ENCODE measurements at regions not wholly inside any gene's neighbourhood (a gene's known extent, or its start where the extent isn't known, plus 50 kb on each side); places are given as distances from the start of the nearest gene placed in this dataset.
"Not testable (repeated sequence)": the region's sequence is repeated elsewhere in the genome, so short reads cannot be mapped to it uniquely, and the experiment has no call there.

DNA sequence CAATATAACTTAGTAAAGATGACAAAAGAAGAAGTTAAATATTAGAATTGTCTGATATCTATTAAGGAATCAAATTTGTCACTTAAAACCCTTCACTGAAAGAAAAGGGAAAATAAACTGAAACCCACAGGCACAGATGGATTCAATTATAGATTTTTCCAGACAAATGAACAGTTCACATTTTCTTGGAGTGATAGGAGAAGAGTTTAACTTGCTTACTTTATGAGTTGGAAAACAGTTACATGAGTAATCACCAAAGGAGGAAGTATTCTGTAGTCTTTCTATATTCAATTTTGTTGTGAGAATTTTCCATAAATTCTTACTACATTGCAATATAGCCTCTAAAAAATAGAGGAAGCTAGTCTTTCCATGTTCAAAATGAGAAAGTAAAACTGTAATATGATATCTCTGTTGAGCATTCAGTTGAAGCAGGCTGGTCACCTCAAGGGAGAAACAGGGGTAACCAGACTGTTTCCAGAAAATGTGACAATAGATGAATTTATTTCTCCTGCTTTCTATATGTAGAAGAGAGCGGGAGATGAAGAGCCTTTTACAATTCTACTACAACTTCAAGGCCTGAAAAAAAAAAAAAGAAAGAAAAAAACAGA, 330.3 kb upstream of the EPHA5 start:
- DNase-seq (ENCODE audit: extremely low read depth, low read depth): no peak

DNA sequence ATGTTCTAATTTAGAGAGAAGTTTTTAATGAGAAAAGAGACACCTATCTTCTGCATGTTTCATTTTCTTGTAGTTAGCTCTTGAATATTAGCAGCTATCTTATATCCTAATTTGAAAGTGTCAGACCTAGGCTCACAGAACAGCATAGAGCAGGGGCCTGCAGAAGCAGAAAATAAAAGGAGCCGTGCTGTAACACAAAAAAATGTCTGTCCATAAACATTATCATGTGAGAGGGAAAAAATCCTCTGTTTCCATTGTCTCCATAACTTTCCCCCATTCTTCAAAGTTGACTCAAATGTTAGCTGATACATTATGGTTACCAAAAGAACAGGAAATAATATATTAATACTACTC, 329.2 kb upstream of the EPHA5 start:
- DNase-seq (ENCODE audit: extremely low read depth, low read depth): no peak

DNA sequence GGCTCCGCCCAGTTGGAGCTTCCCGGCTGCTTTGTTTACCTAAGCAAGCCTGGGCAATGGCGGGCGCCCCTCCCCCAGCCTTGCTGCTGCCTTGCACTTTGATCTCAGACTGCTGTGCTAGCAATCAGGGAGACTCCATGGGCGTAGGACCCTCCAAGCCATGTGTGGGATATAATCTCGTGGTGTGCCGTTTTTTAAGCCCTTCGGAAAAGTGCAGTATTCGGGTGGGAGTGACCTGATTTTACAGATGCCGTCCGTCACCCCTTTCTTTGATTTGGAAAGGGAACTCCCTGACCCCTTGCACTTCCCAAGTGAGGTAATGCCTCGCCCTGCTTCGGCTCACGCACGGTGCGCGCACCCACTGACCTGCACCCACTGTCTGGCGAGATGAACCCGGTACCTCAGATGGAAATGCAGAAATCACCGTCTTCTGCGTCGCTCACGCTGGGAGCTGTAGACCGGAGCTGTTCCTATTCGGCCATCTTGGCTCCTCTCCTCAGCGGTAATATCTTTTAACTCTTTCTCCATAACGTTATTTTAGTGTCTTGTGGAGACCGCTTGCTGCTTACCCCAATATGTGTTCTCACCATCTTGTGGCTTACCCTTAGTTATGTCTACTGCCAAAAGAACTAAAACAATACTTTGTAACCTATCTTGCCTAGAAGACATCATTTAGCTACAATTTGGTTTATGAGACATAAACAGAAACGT, 328.7 kb upstream of the EPHA5 start:
- not testable (repeated sequence) for DNase-seq (ENCODE audit: extremely low read depth, low read depth)

DNA sequence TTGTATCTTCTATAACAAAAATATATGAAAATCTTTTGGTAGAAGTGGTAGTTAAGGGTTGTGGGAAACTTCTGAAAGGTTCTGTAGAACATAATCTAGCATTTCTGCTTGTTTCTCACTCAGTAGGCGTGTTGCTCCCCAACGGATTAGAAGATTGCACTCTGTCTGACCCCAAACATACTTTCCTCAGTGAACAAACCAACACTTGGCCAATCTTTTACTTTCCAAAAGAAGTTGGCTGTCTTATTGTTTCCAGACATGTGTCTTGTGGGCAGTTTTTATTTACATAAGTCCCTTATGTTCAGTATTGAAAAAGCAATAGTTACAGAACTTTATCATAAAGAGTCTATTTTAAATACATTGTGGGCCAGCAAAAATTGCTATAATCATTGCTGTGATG, 312.8 kb upstream of the EPHA5 start:
- DNase-seq (ENCODE audit: extremely low read depth, low read depth): no peak

DNA sequence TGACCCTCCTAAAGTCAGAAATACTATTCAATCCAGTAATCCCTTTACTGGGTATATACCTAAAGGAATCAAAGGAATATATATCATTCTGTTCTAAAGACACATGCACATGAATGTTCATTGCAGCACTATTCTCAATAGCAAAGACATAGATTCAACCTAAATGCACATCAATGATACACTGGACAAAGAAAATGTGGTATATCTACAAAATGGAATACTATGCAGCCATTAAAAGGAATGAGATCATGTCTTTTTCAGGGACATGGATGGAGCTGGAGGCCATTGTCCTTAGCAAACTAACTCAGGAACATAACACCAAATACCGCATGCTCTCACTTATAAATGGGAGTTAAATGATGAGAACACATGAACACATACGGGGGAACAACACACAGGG, 306.0 kb upstream of the EPHA5 start:
- DNase-seq (ENCODE audit: extremely low read depth, low read depth): no peak

DNA sequence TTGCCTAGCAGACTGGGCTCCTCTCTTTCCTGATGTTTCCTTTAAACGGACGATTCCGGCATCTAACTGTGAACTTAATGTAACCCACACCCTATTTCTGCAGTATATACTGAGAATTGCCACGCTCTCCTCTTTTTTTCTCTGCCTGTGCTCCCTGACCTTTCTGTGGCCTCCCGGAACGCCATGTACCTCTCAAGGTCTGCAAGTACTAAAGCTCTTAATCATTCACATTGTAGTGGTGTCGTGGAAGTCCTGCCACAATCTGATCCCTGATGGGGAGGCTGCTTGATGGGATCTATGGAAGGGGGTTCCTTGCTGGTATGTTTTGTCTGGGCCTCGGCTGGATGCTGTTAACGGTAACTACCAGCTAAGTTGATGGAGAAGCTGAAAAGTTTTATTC, 302.9 kb upstream of the EPHA5 start:
- no peak for DNase-seq (ENCODE audit: extremely low read depth, low read depth)

DNA sequence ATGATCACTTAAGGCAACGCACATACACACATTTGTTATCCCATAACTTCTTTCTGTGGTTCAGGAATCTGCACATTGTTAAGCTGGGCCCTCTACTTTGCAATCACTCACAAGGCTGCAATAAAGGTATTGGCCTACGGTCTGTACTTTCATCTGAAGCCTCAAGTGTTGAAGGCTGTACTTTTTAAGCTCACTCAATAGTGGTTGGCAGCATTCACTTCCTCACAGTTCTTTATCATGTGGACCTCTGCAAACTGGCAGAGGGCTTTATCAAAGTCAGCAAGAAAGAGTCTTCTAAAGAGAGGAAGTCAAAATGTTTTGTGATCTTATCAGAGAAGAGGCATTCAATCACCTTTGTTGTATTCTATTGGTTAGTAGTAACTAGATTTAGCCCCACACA, 301.4 kb upstream of the EPHA5 start:
- DNase-seq (ENCODE audit: extremely low read depth, low read depth): no peak

DNA sequence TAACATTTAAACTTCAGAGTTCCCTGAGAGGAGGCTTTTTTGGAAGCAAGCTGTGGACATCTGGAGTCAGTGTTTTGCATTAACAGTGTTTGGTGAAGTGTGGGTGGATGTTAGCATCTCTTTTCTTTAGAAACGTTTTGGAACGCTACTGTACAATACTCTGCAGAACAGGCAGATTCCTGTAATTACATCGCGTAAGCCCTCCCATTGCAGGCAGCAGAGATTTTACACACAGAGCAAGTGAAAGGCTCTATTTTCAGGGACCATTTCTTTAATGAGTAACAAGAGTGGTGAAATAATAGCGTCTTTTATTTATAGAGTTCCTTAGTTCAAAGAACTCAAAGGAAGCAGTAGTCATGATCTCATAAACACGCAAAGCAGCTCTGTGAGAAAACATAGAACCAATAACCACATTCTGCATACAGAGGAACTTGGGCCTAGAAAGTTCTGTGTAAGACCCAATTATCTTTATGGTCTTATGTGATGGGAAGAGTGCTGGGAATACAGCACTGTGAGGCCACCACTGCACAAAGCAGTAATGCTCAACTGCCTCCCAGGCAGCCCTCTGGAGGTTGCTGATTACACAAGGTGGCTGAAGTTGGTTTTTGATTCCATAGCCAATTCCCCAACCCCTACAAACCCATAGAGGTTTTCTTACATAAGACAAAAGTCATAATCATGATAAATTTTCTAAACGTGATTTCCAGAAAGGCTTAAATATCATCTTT, 298.7 kb upstream of the EPHA5 start:
- DNase-seq (ENCODE audit: extremely low read depth, low read depth): no peak

DNA sequence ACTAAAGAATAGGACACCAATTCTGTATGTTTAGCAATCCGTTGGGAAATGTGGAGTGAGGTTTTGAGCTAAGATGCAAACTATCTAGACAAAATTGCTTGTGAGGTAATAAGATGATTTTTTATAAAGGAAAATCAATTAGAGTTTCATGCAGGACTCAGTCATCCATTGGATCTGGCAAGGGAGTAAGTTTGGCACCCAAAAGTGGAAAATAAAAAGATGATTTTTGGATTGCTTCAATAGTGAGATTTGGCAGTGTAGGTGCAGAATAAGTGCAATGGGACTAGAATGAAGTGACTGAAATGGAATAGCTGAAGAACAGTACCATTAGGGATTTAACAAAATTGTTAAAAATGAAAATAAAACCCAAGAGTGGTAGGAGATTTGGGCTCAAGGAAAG, 290.5 kb upstream of the EPHA5 start:
- DNase-seq (ENCODE audit: extremely low read depth, low read depth): no peak

DNA sequence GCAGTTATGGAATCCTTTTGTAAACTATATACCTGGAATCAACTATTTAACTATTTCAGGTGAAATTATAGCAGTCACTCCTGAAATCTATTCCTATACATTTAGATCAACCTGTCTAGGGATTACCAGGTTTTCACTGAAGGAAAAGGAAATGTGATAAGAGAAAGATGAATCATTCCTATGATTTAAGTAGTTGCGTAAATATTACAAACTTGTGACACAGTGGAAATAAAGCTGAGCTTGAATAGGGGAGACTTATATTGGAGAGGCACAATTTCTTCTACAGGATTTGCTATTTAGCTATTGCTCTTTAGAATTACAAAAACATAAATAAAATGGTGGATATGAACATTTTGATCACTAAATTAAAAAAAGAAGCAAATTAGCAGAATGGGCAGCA, 284.1 kb upstream of the EPHA5 start:
- no peak for DNase-seq (ENCODE audit: extremely low read depth, low read depth)

DNA sequence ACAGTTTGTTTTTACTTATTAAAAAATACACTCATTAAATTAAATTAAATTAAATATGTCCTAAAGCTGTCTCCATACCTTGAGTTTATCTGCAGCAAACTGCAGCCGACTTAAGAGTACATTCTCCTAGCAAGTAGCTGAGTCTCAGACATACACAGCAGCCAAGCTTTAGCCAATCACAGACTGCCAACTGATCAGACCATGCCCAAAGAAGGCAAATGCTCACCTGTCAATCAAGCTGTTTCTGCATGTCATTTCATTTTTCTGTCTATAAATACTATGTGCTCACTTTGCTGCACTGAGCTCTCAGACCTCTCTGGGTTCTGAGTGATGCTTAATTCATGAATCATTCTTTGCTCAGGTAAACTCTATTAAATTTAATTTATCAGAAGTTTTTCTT, 280.9 kb upstream of the EPHA5 start:
- DNase-seq (ENCODE audit: extremely low read depth, low read depth): no peak

DNA sequence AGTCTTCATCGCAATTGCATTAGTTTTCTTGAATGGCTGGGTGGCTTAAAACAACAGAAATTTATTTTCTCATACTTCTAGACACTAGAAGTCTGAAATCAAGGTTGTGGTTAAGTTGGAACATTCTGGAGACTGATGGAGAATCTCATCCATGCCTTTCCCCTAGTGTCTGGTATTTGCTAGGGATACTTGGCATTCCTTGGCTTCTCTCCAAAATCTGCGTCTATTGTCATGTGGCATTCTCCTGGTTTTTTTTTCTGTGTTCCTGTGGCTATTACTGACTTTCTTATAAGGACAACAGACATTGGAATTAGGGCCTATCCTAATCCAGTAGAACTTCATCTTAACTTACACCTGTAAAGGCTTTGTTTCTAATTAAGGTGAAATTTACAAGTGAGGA, 272.8 kb upstream of the EPHA5 start:
- peak; percentile 51 for DNase-seq (ENCODE audit: extremely low read depth, low read depth)

DNA sequence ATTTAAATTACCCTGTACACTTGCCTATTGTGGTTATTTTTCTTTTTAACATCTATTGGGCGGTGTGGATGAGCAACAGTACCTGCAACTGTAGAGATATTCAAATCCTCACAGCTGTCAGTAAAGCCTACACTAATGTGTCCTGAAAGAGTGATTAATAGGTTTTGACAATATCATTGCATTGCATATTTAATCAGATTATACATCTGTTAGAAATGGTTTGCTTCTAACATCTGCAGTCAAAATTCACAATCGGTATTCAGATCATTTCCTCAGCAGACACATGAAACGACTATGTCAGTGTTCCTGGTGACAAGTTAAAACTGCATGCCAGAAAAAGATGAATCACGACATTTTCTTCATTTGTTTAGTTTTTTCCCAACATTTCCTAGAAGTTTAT, 254.6 kb upstream of the EPHA5 start:
- DNase-seq (ENCODE audit: extremely low read depth, low read depth): no peak

DNA sequence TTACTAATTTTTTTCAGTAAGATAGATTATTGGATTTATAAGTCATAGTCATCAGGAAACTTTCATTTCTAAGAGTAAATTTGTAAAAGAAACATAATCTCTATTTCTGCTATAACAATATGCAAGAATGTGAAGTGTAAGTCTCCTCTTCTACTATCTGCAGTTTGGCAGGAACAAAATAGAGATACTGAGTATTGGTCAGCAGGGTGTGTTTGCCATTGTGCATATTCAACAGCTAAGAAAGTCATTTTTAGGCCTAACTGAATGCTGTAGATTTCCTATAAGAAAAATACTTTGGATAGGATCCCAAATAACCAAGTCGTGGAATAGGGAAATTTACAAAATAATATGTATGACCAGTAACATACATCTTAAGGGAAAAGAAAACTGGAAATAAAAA, 253.3 kb upstream of the EPHA5 start:
- DNase-seq (ENCODE audit: extremely low read depth, low read depth): no peak

DNA sequence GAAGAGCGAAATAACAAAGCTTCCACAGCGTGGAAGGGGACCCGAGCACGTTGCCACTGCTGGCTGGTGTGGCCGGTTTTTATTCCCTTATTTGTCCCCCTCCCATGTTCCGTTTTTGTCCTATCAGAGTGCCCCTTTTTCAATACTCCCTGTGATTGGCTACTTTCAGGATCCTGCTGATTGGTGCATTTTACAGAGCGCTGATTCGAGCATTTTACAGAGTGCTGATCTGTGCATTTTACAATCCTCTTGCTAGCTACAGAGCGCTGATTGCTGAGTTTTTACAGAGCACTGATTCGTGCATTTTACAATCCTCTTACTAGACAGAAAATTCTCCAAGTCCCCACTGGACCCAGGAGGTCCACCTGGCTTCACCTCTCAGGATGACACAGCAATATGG, 250.9 kb upstream of the EPHA5 start:
- no peak for DNase-seq (ENCODE audit: extremely low read depth, low read depth)

DNA sequence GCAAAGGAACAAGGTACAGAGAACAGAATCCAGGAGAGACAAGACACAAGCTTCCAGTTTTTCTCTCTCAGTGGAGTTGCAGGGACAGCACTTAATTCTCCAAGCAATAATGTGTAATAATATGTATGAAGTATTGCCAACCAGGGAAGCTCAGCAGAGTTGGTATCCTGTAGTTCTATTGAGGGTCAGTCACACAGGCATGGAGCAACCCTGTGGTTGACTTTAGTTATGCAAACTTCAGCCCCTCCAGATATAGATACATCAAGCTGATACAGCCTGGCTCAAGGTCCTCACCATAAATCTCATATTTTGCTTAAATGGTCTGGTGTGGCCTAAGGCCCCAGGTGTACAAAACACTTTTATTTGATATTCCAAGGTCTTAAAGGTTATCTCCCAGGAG, 248.6 kb upstream of the EPHA5 start:
- no peak for DNase-seq (ENCODE audit: extremely low read depth, low read depth)

DNA sequence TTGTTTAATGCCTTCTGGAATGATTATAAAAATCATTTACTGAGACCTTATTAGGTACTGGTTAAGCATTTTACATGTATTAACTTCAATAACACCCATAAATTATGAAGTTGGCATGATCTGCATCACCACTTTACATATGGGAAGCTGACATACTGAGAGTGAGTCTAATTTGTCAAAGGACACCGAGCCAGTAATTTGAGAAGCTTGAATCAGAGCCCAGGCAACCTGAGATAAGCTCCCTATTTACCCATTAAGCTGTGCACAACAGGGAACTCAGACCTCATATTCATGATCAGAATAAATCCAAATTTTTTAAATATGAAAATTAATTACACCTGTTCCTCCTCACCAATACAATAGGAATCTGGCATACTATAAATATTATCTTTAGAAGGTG, 247.9 kb upstream of the EPHA5 start:
- DNase-seq (ENCODE audit: extremely low read depth, low read depth): no peak

DNA sequence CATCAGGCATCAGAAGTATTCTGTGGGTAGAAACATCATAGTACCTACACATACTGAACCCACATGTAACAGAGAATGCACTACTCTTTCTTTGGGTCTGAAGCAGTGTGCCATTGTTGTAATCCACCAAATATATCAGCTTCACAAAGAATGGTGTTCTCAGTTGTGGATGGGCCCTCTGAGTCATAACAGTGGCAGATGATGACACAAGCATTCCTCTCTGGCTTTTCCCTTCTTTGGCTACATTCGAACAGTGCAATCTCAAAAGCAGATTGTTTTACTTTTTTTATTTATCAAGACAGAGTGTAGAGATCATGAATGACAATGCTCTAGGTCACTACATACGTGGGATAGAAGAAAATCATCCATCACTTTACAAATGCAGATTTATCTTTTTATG, 247.2 kb upstream of the EPHA5 start:
- no peak for DNase-seq (ENCODE audit: extremely low read depth, low read depth)

DNA sequence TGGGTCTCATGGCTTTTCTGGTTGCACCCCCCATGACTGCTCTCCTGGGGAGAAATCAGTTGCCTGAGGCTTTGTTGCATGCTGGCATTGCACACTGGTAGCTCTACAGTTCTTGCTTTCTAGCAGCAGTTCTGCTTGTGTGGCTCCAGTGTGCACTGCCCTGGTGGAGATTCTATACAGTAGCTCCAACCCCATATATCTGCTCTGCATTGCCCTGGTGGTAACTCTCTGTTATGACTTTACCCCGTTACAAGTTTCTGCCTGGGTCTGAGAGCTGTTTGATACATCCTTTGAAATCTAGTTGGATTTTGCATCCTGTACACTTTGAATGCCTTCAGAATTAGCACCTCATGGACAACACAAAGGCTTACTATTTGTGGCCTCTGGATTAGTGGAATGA, 241.4 kb upstream of the EPHA5 start:
- DNase-seq (ENCODE audit: extremely low read depth, low read depth): no peak

DNA sequence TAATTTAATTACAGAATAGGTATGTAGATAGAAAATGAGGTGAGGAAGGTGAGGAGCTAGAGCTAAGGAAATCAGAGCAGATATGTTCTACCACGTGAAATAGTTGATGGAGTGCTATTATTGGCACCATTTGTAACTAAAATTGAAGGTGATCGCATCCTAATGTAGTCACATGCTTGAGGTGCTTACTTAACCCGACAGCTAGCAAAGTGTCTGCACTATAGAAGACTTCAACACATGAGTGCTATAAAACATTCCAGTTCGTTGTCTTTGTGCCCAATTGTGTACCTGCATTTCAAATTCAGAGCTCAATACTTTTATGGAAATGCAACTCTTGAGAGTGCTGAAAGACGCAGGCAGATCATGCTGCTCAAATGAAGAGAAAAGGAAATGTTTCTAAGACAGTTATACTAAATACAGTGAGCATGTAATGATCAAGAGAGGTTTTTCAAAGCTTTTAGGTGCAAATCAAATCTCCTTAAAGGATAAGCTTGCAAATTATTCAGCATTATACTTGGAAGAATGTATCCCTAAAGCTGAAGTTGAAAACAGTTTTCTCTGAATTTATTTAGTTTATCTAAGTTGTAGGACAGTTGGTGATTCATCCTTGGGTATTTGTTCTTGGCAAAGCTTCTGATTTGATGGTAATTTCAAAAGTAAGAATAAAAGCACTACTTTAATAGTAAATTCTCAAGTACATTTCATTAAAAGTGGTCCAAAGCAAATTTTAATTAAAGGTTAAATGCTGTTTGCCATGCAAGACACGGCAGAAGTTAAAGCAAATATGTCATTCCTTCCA, 223.9 kb upstream of the EPHA5 start:
- no peak for DNase-seq (ENCODE audit: extremely low read depth, low read depth)

DNA sequence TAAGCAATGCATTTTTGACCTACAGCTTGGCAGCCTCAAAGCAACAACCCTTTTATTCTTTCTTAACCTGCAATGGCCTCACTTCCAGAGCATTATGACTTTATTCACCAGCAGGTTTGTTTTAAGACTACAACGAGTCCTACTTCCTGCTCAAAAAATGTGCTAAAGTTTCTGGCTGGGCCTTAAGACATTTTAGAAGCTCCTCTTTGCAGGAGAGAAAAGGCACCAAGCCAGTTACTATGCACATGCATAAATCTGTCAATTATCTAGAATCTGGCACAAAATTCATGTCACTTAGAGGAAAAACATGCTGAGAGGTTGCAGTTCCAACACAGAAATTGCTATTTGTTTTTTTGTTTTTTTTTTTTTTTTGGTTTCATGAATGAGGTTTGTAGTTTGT, 223.0 kb upstream of the EPHA5 start:
- DNase-seq (ENCODE audit: extremely low read depth, low read depth): no peak

DNA sequence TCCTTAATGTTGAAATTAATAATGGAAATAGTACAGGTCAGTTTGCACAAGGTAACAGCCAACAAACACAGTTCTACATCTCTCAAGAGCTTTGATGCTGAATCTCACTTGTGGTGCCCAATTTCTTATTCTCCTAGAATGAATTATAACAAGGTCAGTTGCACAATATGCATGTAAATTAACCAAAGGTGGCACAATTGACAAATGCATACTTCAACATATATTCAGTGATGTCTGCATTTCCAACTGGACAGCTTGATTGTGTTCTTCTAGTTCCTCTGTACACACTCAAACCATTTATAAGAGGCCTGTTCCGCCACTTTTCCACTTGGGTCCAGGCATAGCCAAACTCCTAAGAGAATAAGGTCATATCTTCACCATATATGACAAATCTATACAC, 210.3 kb upstream of the EPHA5 start:
- no peak for DNase-seq (ENCODE audit: extremely low read depth, low read depth)

Data from NCI-H460 (cell line).